GM23338 (cell line): ENCODE measurements at regions not wholly inside any gene's neighbourhood (a gene's known extent, or its start where the extent isn't known, plus 50 kb on each side); places are given as distances from the start of the nearest gene placed in this dataset.
A peak's percentile ranks its signal among the peaks of the same experiment; 100 is the strongest.

ENCODE experiments used
- ATAC-seq: fragments of 200-7000 bp; cut with Tn5 transposase; 3 replicates; pipeline ENCODE4 v1.9.1; 2020
- DNase-seq: peaks from one replicate; pipeline ENCODE4 v3.0.0-alpha.2; 2015; ENCODE audit warnings: low spot score
- H2AFZ ChIP-seq: fragments of 200-600 bp; sonication (generic); 2 replicates; pipeline ENCODE4 v1.8.0; 2016; ENCODE audit warnings: antibody characterized with exemption, mild to moderate bottlenecking, moderate library complexity
- H3F3A ChIP-seq: fragments of 200-600 bp; sonication (generic); replicated peaks from 2 replicates; pipeline ENCODE4 v1.8.0; 2017; ENCODE audit warnings: antibody characterized with exemption, mixed run types, low read depth
- H3K27ac ChIP-seq: fragments of 200-600 bp; sonication (generic); 2 replicates; pipeline ENCODE4 v1.6.1; 2016; ENCODE audit warnings: low read depth
- H3K27me3 ChIP-seq: fragments of 200-600 bp; sonication (generic); 2 replicates; pipeline ENCODE4 v1.8.0; 2016; ENCODE audit warnings: mild to moderate bottlenecking, mixed run types, moderate library complexity; ENCODE audit not compliant: insufficient read depth
- H3K36me3 ChIP-seq: fragments of 200-600 bp; sonication (generic); 2 replicates; pipeline ENCODE4 v1.8.0; 2016; ENCODE audit warnings: mild to moderate bottlenecking; ENCODE audit not compliant: insufficient read depth
- H3K4me1 ChIP-seq: fragments of 200-600 bp; sonication (generic); 2 replicates; pipeline ENCODE4 v1.8.0; 2016; ENCODE audit warnings: mild to moderate bottlenecking, moderate library complexity; ENCODE audit not compliant: insufficient read depth
- H3K4me2 ChIP-seq: fragments of 200-600 bp; sonication (generic); 2 replicates; pipeline ENCODE4 v1.7.1; 2017; ENCODE audit warnings: mixed run types
- H3K4me3 ChIP-seq: fragments of 200-600 bp; sonication (generic); 2 replicates; pipeline ENCODE4 v1.6.1; 2016; ENCODE audit warnings: mixed run types
- H3K79me2 ChIP-seq: fragments of 200-600 bp; sonication (generic); replicated peaks from 2 replicates; pipeline ENCODE4 v1.8.0; 2017; ENCODE audit warnings: mild to moderate bottlenecking; ENCODE audit not compliant: insufficient read depth
- H3K9me2 ChIP-seq: fragments of 200-600 bp; sonication (generic); 2 replicates; pipeline ENCODE4 v1.8.0; 2017; ENCODE audit not compliant: insufficient read depth
- H4K20me1 ChIP-seq: fragments of 200-600 bp; sonication (generic); replicated peaks from 2 replicates; pipeline ENCODE4 v1.8.0; 2017; ENCODE audit warnings: mild to moderate bottlenecking; ENCODE audit not compliant: insufficient read depth
- H3K27ac Mint-ChIP-seq: 2 replicates; pipeline ENCODE4 v1.8.0; 2020; ENCODE audit warnings: inconsistent platforms, mild to moderate bottlenecking, moderate library complexity, mixed read lengths
- H3K27me3 Mint-ChIP-seq: 3 replicates; pipeline ENCODE4 v1.8.0; 2022; ENCODE audit warnings: low read depth, mild to moderate bottlenecking, moderate library complexity, mixed read lengths, inconsistent platforms; ENCODE audit not compliant: insufficient read depth, poor library complexity
- H3K36me3 Mint-ChIP-seq: 3 replicates; pipeline ENCODE4 v1.8.0; 2021; ENCODE audit warnings: low read depth, mild to moderate bottlenecking, inconsistent platforms, moderate library complexity, mixed read lengths
- H3K4me1 Mint-ChIP-seq: 3 replicates; pipeline ENCODE4 v1.8.0; 2020; ENCODE audit warnings: mild to moderate bottlenecking, inconsistent platforms, mixed read lengths
- H3K4me3 Mint-ChIP-seq: 3 replicates; pipeline ENCODE4 v1.8.0; 2021; ENCODE audit warnings: moderate library complexity, mild to moderate bottlenecking, inconsistent platforms, mixed read lengths
- H3K9me3 Mint-ChIP-seq: 3 replicates; pipeline ENCODE4 v1.8.0; 2020; ENCODE audit warnings: moderate library complexity, mild to moderate bottlenecking, inconsistent platforms, mixed read lengths
- CREB1 ChIP-seq: fragments of 250-450 bp; sonication (Bioruptor Pico); IDR thresholded peaks from 2 replicates; pipeline ENCODE4 v1.5.0; 2020; ENCODE audit warnings: low read depth, mild to moderate bottlenecking, moderate library complexity
- EZH2 ChIP-seq: fragments of 200-600 bp; sonication (generic); IDR thresholded peaks from one replicate; pipeline ENCODE4 v1.8.0; 2017; ENCODE audit warnings: antibody characterized with exemption, mild to moderate bottlenecking, low read depth; ENCODE audit not compliant: unreplicated experiment
- EZH2phosphoT487 ChIP-seq: fragments of 200-600 bp; sonication (generic); IDR thresholded peaks from one replicate; pipeline ENCODE4 v1.8.1; 2018; ENCODE audit warnings: antibody characterized with exemption; ENCODE audit not compliant: unreplicated experiment
- NANOG ChIP-seq: IDR thresholded peaks from 2 replicates; pipeline ENCODE4 v1.6.1; 2016; ENCODE audit warnings: antibody characterized with exemption, borderline replicate concordance
- POLR2AphosphoS5 ChIP-seq: IDR thresholded peaks from 2 replicates; pipeline ENCODE4 v1.6.1; 2016; ENCODE audit warnings: antibody characterized with exemption, low read depth
- STAT1 ChIP-seq: IDR thresholded peaks from one replicate; pipeline ENCODE4 v1.6.1; 2016; ENCODE audit warnings: antibody characterized with exemption; ENCODE audit not compliant: unreplicated experiment
- ZNF331 ChIP-seq: fragments of 250-450 bp; sonication (Bioruptor Pico); IDR thresholded peaks from 2 replicates; pipeline ENCODE4 v1.5.0; 2020; ENCODE audit warnings: low read depth, mild to moderate bottlenecking, moderate library complexity
- TF ChIP-seq, protein P1 (sequence below): fragments of 250-450 bp; sonication (Bioruptor Pico); IDR thresholded peaks from 2 replicates; pipeline ENCODE4 v1.5.0; 2020; ENCODE audit warnings: mild to moderate bottlenecking, moderate library complexity
- TF ChIP-seq, protein P2 (sequence below): IDR thresholded peaks from 2 replicates; pipeline ENCODE4 v1.6.1; 2016; ENCODE audit warnings: antibody characterized with exemption

DNA sequence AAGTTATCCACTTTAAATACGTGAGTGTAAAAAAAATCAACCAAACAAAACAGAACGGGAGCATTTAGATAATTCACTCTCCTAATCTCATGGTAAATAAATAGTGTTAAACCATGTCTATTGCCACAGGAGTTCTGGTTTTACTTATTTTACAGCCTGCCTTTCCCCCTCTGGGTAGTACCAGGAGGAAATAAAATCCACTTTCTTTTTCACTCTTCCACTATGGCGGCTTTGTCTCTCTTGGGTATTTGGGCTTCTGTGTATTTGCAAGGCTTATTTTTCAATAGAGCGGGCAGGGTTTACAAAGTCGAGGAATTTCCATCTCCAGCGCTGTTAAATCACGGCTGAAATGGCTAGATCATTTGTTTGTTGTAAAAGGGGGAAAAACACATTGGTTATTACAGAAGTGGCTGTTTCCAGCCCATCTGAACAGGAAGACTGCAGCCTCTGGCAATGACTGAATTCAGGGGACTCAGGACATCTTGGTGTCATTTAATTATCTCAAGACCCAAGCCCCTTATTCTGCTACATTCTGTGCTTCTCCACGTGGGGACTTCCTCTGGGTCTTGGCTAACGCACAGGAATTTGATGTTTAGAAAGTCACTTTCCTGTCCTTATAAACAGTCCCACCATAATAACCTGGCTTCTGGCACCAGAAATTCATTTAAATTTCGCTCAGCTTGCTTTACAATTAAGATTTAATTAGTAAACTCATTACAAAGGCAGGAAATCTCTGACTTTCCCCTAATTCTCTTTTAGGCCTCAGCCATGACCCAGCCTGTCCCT, 323.9 kb downstream of the GATA3 start (continued):
- TF ChIP-seq, protein P1, sequence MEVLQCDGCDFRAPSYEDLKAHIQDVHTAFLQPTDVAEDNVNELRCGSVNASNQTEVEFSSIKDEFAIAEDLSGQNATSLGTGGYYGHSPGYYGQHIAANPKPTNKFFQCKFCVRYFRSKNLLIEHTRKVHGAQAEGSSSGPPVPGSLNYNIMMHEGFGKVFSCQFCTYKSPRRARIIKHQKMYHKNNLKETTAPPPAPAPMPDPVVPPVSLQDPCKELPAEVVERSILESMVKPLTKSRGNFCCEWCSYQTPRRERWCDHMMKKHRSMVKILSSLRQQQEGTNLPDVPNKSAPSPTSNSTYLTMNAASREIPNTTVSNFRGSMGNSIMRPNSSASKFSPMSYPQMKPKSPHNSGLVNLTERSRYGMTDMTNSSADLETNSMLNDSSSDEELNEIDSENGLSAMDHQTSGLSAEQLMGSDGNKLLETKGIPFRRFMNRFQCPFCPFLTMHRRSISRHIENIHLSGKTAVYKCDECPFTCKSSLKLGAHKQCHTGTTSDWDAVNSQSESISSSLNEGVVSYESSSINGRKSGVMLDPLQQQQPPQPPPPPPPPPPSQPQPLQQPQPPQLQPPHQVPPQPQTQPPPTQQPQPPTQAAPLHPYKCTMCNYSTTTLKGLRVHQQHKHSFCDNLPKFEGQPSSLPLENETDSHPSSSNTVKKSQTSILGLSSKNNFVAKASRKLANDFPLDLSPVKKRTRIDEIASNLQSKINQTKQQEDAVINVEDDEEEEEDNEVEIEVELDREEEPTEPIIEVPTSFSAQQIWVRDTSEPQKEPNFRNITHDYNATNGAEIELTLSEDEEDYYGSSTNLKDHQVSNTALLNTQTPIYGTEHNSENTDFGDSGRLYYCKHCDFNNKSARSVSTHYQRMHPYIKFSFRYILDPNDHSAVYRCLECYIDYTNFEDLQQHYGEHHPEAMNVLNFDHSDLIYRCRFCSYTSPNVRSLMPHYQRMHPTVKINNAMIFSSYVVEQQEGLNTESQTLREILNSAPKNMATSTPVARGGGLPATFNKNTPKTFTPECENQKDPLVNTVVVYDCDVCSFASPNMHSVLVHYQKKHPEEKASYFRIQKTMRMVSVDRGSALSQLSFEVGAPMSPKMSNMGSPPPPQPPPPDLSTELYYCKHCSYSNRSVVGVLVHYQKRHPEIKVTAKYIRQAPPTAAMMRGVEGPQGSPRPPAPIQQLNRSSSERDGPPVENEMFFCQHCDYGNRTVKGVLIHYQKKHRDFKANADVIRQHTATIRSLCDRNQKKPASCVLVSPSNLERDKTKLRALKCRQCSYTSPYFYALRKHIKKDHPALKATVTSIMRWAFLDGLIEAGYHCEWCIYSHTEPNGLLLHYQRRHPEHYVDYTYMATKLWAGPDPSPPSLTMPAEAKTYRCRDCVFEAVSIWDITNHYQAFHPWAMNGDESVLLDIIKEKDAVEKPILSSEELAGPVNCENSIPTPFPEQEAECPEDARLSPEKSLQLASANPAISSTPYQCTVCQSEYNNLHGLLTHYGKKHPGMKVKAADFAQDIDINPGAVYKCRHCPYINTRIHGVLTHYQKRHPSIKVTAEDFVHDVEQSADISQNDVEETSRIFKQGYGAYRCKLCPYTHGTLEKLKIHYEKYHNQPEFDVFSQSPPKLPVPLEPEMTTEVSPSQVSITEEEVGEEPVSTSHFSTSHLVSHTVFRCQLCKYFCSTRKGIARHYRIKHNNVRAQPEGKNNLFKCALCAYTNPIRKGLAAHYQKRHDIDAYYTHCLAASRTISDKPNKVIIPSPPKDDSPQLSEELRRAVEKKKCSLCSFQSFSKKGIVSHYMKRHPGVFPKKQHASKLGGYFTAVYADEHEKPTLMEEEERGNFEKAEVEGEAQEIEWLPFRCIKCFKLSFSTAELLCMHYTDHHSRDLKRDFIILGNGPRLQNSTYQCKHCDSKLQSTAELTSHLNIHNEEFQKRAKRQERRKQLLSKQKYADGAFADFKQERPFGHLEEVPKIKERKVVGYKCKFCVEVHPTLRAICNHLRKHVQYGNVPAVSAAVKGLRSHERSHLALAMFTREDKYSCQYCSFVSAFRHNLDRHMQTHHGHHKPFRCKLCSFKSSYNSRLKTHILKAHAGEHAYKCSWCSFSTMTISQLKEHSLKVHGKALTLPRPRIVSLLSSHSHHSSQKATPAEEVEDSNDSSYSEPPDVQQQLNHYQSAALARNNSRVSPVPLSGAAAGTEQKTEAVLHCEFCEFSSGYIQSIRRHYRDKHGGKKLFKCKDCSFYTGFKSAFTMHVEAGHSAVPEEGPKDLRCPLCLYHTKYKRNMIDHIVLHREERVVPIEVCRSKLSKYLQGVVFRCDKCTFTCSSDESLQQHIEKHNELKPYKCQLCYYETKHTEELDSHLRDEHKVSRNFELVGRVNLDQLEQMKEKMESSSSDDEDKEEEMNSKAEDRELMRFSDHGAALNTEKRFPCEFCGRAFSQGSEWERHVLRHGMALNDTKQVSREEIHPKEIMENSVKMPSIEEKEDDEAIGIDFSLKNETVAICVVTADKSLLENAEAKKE, result no peak
- TF ChIP-seq EZH2phosphoT487 (no peak), NANOG (no peak), CREB1 (no peak), POLR2AphosphoS5 (no peak), EZH2 (no peak), STAT1 (no peak)

DNA sequence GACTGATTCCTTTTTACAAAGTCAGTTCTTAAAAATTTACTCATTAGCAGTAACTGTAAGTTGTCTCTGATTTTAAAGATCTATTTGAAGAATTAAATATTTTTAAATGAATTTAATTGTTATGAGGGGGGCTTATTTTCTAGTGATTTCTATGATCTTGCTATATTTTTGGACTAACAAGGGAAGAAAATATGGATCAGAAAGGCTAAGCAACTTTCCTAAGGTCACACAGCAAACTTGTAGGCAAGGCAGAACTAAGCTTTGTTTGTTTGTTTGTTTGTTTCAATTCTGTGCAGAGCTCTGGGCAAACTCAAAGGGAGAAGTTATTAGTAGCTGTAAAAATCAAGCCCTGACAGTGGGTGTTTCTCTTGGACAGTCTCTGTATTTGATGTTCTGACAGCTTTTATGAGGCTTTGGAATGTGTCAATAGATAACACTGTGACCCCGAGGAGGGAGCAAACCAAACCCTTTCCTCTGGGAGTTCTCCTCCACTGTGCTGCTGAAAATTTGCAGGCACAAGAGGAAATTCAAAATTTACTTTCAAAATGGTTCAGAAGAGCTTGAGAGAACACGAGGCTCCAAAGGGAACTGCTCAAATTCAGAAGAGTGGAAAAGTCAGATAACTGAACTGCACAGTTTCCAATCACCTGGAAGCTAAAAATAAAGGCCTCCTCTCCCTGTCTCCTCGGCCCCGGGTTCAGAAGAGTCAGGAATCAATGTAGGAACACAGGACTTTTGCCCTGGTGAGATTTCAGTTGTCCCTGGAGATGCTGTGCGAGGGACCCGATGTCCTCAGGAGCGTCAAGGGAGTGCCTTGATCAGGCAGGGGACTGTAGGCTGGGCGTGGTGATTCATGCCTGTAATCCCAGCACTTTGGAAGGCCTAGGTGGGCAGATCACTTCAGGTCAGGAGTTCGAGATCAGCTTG, 325.7 kb downstream of the GATA3 start:
- H3K36me3 ChIP-seq, result no peaks in the 10 kb centered on the region
- peaks cover 15% of the 10 kb centered on the region for H3K4me1 Mint-ChIP-seq
- no peaks in the 10 kb centered on the region for H3K79me2 ChIP-seq
- peaks cover 4% of the 10 kb centered on the region for H3K27me3 Mint-ChIP-seq
- no peaks in the 10 kb centered on the region; the same call in 2 of the 3 replicates for H3K9me3 Mint-ChIP-seq
- no peaks in the 10 kb centered on the region for H4K20me1 ChIP-seq
- H3K4me1 ChIP-seq, result peaks cover 7% of the 10 kb centered on the region
- peak overlapping the region; percentile 67; the same call in 1 of the 2 replicates for H2AFZ ChIP-seq
- ATAC-seq (no peak), DNase-seq (no peak)
- H3K27ac Mint-ChIP-seq, result no peak overlapping the region
- no peaks in the 10 kb centered on the region for H3F3A ChIP-seq
- no peaks in the 10 kb centered on the region; the same call in 1 of the 2 replicates for H3K9me2 ChIP-seq
- no peak overlapping the region for H3K4me2 ChIP-seq
- no peaks in the 10 kb centered on the region for H3K36me3 Mint-ChIP-seq
- H3K4me3 ChIP-seq, result no peak overlapping the region
- no peak overlapping the region for H3K4me3 Mint-ChIP-seq
- H3K27ac ChIP-seq, result no peak overlapping the region
- no peaks in the 10 kb centered on the region for H3K27me3 ChIP-seq
- TF ChIP-seq EZH2phosphoT487, result no peak
- TF ChIP-seq ZNF331, result no peak
- no peak for TF ChIP-seq CREB1
- no peak for TF ChIP-seq POLR2AphosphoS5
- TF ChIP-seq EZH2, result no peak
- TF ChIP-seq, protein P2, sequence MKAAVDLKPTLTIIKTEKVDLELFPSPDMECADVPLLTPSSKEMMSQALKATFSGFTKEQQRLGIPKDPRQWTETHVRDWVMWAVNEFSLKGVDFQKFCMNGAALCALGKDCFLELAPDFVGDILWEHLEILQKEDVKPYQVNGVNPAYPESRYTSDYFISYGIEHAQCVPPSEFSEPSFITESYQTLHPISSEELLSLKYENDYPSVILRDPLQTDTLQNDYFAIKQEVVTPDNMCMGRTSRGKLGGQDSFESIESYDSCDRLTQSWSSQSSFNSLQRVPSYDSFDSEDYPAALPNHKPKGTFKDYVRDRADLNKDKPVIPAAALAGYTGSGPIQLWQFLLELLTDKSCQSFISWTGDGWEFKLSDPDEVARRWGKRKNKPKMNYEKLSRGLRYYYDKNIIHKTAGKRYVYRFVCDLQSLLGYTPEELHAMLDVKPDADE, result no peak
- TF ChIP-seq STAT1, result no peak
